ENCODE measurements at regions not wholly inside any gene's neighbourhood (a gene's known extent, or its start where the extent isn't known, plus 50 kb on each side); places are given as distances from the start of the nearest gene placed in this dataset.

GRCh38 chr7:65503434-65504152, 129.9 kb downstream of the ZNF92 start (continued):
- TF ChIP-seq ZBTB2 (IDR thresholded peaks at IDR 0.05) (peak; percentile 31; the same call in 1 of the 2 replicates), ZNF584 (CRISPR knock-in tag; IDR thresholded peaks at IDR 0.05; ENCODE audit: low read depth) (no peak), SP1 (CRISPR knock-in tag; IDR thresholded peaks at IDR 0.05) (no peak), MITF (IDR thresholded peaks at IDR 0.05) (no peak), CHD1 (IDR thresholded peaks at IDR 0.05; ENCODE audit: low read length) (no peak), RBFOX2 (IDR thresholded peaks at IDR 0.05; ENCODE audit: low read depth, low read length) (no peak), MTA2 (IDR thresholded peaks at IDR 0.05; ENCODE audit: low read depth) (0 out of 2 replicates have a peak, but pooled peaks have one; percentile 11), ZNF408 (CRISPR knock-in tag; IDR thresholded peaks at IDR 0.05; ENCODE audit: low read depth) (no peak), CEBPB (tag; IDR thresholded peaks at IDR 0.05) (peak; percentile 96), NCOA1 (IDR thresholded peaks at IDR 0.05; ENCODE audit: low read depth) (peak; percentile 38), RUNX1 (IDR thresholded peaks at IDR 0.05; ENCODE audit: low read depth) (no peak)
- TF ChIP-seq, protein P1, sequence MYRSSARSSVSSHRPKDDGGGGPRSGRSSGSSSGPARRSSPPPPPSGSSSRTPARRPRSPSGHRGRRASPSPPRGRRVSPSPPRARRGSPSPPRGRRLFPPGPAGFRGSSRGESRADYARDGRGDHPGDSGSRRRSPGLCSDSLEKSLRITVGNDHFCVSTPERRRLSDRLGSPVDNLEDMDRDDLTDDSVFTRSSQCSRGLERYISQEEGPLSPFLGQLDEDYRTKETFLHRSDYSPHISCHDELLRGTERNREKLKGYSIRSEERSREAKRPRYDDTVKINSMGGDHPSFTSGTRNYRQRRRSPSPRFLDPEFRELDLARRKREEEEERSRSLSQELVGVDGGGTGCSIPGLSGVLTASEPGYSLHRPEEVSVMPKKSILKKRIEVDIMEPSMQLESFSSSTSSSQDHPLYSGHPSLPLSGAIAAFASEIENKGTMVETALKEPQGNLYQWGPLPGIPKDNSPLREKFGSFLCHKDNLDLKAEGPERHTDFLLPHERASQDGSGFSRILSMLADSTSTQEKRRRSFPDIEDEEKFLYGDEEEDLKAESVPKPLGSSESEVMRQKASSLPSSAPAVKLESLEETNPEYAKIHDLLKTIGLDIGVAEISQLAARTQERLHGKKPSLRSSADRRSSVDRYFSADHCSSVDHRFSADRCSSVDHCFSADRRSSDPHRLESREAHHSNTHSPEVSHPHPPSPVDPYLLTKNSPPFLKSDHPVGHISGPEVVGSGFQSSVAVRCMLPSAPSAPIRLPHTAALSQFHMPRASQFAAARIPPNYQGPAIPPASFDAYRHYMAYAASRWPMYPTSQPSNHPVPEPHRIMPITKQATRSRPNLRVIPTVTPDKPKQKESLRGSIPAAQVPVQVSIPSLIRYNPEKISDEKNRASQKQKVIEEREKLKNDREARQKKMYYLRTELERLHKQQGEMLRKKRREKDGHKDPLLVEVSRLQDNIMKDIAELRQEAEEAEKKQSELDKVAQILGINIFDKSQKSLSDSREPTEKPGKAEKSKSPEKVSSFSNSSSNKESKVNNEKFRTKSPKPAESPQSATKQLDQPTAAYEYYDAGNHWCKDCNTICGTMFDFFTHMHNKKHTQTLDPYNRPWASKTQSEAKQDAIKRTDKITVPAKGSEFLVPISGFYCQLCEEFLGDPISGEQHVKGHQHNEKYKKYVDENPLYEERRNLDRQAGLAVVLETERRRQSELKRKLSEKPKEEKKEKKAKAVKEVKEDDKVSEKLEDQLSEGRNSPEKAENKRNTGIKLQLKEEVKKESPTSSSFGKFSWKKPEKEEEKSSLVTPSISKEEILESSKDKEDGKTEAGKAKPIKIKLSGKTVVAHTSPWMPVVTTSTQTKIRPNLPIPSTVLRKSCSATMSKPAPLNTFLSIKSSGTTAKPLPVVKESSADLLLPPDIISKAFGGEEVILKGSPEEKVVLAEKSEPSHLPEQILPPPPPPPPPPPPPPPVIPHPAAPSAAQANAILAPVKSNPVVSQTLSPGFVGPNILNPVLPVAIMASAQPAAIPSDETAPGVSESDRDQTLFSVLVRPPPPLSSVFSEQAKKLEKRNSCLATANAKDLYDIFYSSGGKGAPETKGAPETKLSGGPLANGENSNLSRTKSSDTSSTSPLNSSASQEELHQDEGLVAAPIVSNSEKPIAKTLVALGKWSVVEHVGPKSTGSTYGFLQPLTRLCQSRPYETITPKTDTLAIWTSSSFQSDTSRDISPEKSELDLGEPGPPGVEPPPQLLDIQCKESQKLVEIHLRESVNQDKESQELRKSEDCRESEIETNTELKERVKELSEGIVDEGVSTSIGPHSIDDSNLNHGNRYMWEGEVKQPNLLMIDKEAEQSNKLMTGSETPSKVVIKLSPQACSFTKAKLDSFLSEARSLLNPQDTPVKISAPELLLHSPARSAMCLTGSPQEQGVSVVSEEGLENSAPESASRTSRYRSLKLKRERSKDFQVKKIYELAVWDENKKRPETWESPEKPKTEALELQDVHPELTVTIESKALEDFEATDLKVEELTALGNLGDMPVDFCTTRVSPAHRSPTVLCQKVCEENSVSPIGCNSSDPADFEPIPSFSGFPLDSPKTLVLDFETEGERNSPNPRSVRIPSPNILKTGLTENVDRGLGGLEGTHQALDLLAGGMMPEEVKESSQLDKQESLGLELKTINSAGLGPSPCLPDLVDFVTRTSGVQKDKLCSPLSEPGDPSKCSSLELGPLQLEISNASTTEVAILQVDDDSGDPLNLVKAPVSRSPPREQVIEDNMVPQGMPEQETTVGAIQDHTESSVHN (IDR thresholded peaks at IDR 0.05; ENCODE audit: borderline replicate concordance in 1 of 2, low read depth in 1 of 2): peak in 1 of 2 experiments; percentile 74; a peak in 2 of 4 replicates
- TF ChIP-seq, protein P2, sequence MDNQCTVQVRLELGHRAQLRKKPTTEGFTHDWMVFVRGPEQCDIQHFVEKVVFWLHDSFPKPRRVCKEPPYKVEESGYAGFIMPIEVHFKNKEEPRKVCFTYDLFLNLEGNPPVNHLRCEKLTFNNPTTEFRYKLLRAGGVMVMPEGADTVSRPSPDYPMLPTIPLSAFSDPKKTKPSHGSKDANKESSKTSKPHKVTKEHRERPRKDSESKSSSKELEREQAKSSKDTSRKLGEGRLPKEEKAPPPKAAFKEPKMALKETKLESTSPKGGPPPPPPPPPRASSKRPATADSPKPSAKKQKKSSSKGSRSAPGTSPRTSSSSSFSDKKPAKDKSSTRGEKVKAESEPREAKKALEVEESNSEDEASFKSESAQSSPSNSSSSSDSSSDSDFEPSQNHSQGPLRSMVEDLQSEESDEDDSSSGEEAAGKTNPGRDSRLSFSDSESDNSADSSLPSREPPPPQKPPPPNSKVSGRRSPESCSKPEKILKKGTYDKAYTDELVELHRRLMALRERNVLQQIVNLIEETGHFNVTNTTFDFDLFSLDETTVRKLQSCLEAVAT (IDR thresholded peaks at IDR 0.05): 0 out of 4 replicates have a peak, but pooled peaks of 1 of the 2 experiments have one; percentile 26

Data from K562 (cell line).